T-helper 22 cell (primary cell): ENCODE measurements at regions not wholly inside any gene's neighbourhood (a gene's known extent, or its start where the extent isn't known, plus 50 kb on each side); places are given as distances from the start of the nearest gene placed in this dataset.

Source experiments
- DNase-seq: peaks from one replicate; pipeline ENCODE4 v3.0.0-alpha.2; 2020; ENCODE audit warnings: low read depth

GRCh38 chr5:125695996-125696655, 727.1 kb upstream of the GRAMD2B start:
- no peak for DNase-seq

- DNase-seq: no peak
Measured at GRCh38 chr5:125696762-125697161, 726.4 kb upstream of the GRAMD2B start.

- DNase-seq: no peak
Measured at GRCh38 chr5:125698420-125698819, 724.8 kb upstream of the GRAMD2B start.

- DNase-seq: no peak
Measured at GRCh38 chr5:125699860-125700259, 723.3 kb upstream of the GRAMD2B start.

- no peak for DNase-seq
Measured at GRCh38 chr5:125700380-125700861, 722.8 kb upstream of the GRAMD2B start.

- DNase-seq: no peak
Measured at GRCh38 chr5:125703616-125704015, 719.6 kb upstream of the GRAMD2B start.

- no peak for DNase-seq
Measured at GRCh38 chr5:125704888-125705287, 718.3 kb upstream of the GRAMD2B start.

- no peak for DNase-seq
Measured at GRCh38 chr5:125708583-125708982, 714.6 kb upstream of the GRAMD2B start.

GRCh38 chr5:125710745-125711144, 712.5 kb upstream of the GRAMD2B start:
- DNase-seq: no peak

- no peak for DNase-seq
Measured at GRCh38 chr5:125712397-125712796, 710.8 kb upstream of the GRAMD2B start.

- no peak for DNase-seq
Measured at GRCh38 chr5:125713109-125713805, 710.0 kb upstream of the GRAMD2B start.

GRCh38 chr5:125715216-125715615, 708.0 kb upstream of the GRAMD2B start:
- no peak for DNase-seq

- no peak for DNase-seq
Measured at GRCh38 chr5:125717209-125717608, 706.0 kb upstream of the GRAMD2B start.

- no peak for DNase-seq
Measured at GRCh38 chr5:125719681-125720347, 703.4 kb upstream of the GRAMD2B start.

- no peak for DNase-seq
Measured at GRCh38 chr5:125720348-125720685, 702.9 kb upstream of the GRAMD2B start.

- DNase-seq: no peak
Measured at GRCh38 chr5:125720721-125721120, 702.5 kb upstream of the GRAMD2B start.

- no peak for DNase-seq
Measured at GRCh38 chr5:125722550-125722949, 700.7 kb upstream of the GRAMD2B start.

GRCh38 chr5:125725691-125726090, 697.5 kb upstream of the GRAMD2B start:
- no peak for DNase-seq

- no peak for DNase-seq
Measured at GRCh38 chr5:125743939-125744338, 679.3 kb upstream of the GRAMD2B start.

- DNase-seq: no peak
Measured at GRCh38 chr5:125746917-125747316, 676.3 kb upstream of the GRAMD2B start.

- DNase-seq: no peak
Measured at GRCh38 chr5:125750147-125750860, 672.9 kb upstream of the GRAMD2B start.

GRCh38 chr5:125750861-125751186, 672.4 kb upstream of the GRAMD2B start:
- no peak for DNase-seq

- DNase-seq: no peak
Measured at GRCh38 chr5:125756456-125756855, 666.8 kb upstream of the GRAMD2B start.
